ENCODE measurements at regions not wholly inside any gene's neighbourhood (a gene's known extent, or its start where the extent isn't known, plus 50 kb on each side); places are given as distances from the start of the nearest gene placed in this dataset.

DNA sequence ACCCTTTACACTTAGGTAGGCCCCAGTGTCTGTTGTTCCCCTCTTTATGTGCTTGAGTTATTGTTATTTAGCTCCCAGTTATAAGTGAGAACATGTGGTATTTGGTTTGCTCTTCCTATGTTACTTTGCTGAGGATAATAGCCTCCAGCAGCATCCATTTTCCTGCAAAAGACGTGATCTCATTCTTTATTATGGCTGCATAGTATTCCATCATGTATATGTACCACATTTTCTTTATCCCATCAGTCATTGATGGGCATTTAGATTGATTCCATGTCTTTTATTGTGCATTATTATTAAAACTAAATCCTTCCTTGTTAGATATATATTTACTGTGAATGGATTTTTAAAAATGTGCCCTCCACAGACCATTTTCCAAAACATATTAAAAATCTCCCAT, 1137.3 kb upstream of the ADGRB3 start:
- TF ChIP-seq EZH2 (IDR thresholded peaks at IDR 0.05; ENCODE audit: low read depth) (no peak), CTCF (conservative IDR thresholded peaks at IDR 0.05) (no peak)

Measured in PC-9 (cell line).